ENCODE measurements at regions not wholly inside any gene's neighbourhood (a gene's known extent, or its start where the extent isn't known, plus 50 kb on each side); places are given as distances from the start of the nearest gene placed in this dataset.

DNA sequence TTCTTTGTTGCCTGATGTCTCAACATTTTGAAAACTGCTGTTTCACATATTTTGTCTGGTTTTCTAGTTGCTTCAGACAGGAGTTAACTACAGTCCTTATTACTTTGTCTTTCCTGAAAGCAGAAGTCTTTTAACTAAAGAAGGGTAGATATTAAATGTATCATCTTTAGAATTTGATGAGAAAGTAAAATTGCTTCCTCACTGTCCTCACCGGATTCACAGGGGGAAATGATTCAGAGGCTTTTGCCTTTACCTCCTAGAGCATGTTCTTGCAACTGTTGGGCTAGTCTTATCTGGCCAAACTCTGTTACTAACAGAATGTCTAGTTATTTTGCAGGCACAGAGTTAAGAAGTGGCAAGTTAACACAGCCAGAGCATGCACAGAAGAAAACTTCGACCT is 107.2 kb upstream of the VAV3 start:
- intact Hi-C loops (cut with micrococcal nuclease) (no loop called here), in situ Hi-C loops (cut with MboI; ENCODE audit: low sequenced_read_pairs) (no loop called here), dilution Hi-C loops (cut with HindIII; ENCODE audit: low sequenced_read_pairs, unreplicated experiment) (no loop called here)
- Histone ChIP-seq H3K9me3 (ENCODE audit: control insufficient read depth, insufficient read depth, low read length) (no peaks in the 10 kb centered on the region), H3K18ac (ENCODE audit: low read depth, low read length) (no peak overlapping the region), H3K14ac (replicated peaks; ENCODE audit: low read depth, low read length) (no peak overlapping the region), H3K9ac (ENCODE audit: low read depth, low read length) (no peak overlapping the region), H2BK120ac (ENCODE audit: low read depth, low read length) (no peak overlapping the region), H3K4me1 (ENCODE audit: control insufficient read depth, insufficient read depth, low read length) (no peaks in the 10 kb centered on the region), H2BK20ac (ENCODE audit: low read depth, low read length) (no peak overlapping the region), H2AK9ac (replicated peaks; ENCODE audit: low read depth, low read length, poor library complexity) (no peak overlapping the region), H4K8ac (ENCODE audit: low read depth in 2 of 2, low read length in 2 of 2) (no peak overlapping the region), H3K79me1 (ENCODE audit: low read depth in 1 of 2, low read length in 2 of 2) (no peaks in the 10 kb centered on the region), H2BK15ac (ENCODE audit: low read depth, low read length) (no peak overlapping the region), H3K9me1 (ENCODE audit: insufficient read depth, low read length) (no peaks in the 10 kb centered on the region), H3K4me2 (ENCODE audit: low read depth, low read length) (no peak overlapping the region), H3K23ac (ENCODE audit: low read depth, low read length) (no peak overlapping the region), H2AK5ac (ENCODE audit: low read depth, low read length) (no peak overlapping the region), H4K5ac (ENCODE audit: low read depth, low read length) (no peak overlapping the region), H2BK5ac (ENCODE audit: low read depth, low read length, poor library complexity, severe bottlenecking) (no peak overlapping the region), H3K27ac (ENCODE audit: insufficient read depth, low read length) (no peak overlapping the region), H2AFZ (replicated peaks; ENCODE audit: low read length, poor library complexity) (no peak overlapping the region), H4K20me1 (ENCODE audit: insufficient read depth, low read length) (no peaks in the 10 kb centered on the region), H3K27me3 (ENCODE audit: control insufficient read depth, insufficient read depth, low read length) (no peaks in the 10 kb centered on the region), H3K56ac (ENCODE audit: extremely low read depth, insufficient read depth, low read length) (no peak overlapping the region), H4K91ac (ENCODE audit: insufficient read depth, low read depth, low read length) (no peak overlapping the region), H3K36me3 (ENCODE audit: control insufficient read depth, insufficient read depth, low read length) (no peaks in the 10 kb centered on the region), H3K4me3 (ENCODE audit: insufficient read depth, low read depth, low read length) (no peak overlapping the region), H3K4ac (ENCODE audit: low read depth, low read length) (no peak overlapping the region)
- POLR2A ChIA-PET (ENCODE audit: unreplicated experiment) = no interaction called here
- no peak for ATAC-seq (ENCODE audit: low read depth)
- no TSS peak for BruUV-seq (replicated peaks)
- no peak for DNase-seq
- TF ChIP-seq, protein P1, sequence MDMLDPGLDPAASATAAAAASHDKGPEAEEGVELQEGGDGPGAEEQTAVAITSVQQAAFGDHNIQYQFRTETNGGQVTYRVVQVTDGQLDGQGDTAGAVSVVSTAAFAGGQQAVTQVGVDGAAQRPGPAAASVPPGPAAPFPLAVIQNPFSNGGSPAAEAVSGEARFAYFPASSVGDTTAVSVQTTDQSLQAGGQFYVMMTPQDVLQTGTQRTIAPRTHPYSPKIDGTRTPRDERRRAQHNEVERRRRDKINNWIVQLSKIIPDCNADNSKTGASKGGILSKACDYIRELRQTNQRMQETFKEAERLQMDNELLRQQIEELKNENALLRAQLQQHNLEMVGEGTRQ (IDR thresholded peaks at IDR 0.05; ENCODE audit: low read depth, low read length) = no peak
- TF ChIP-seq MXI1 (IDR thresholded peaks at IDR 0.05; ENCODE audit: borderline replicate concordance, low read depth, low read length) = no peak
- TF ChIP-seq MAFK (IDR thresholded peaks at IDR 0.05; ENCODE audit: low read depth, low read length) = no peak
- TF ChIP-seq RAD21 (IDR thresholded peaks at IDR 0.05; ENCODE audit: low read length) = no peak
- TF ChIP-seq NFE2L2 (IDR thresholded peaks at IDR 0.05; ENCODE audit: low read depth, low read length) = no peak
- TF ChIP-seq CHD1 (IDR thresholded peaks at IDR 0.05; ENCODE audit: low read depth, low read length) = no peak
- TF ChIP-seq RFX5 (IDR thresholded peaks at IDR 0.05; ENCODE audit: low read depth, low read length) = no peak
- TF ChIP-seq SMC3 (IDR thresholded peaks at IDR 0.05; ENCODE audit: low read depth, low read length) = no peak
- TF ChIP-seq, protein P2, sequence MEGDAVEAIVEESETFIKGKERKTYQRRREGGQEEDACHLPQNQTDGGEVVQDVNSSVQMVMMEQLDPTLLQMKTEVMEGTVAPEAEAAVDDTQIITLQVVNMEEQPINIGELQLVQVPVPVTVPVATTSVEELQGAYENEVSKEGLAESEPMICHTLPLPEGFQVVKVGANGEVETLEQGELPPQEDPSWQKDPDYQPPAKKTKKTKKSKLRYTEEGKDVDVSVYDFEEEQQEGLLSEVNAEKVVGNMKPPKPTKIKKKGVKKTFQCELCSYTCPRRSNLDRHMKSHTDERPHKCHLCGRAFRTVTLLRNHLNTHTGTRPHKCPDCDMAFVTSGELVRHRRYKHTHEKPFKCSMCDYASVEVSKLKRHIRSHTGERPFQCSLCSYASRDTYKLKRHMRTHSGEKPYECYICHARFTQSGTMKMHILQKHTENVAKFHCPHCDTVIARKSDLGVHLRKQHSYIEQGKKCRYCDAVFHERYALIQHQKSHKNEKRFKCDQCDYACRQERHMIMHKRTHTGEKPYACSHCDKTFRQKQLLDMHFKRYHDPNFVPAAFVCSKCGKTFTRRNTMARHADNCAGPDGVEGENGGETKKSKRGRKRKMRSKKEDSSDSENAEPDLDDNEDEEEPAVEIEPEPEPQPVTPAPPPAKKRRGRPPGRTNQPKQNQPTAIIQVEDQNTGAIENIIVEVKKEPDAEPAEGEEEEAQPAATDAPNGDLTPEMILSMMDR (conservative IDR thresholded peaks at IDR 0.05; ENCODE audit: low read depth, low read length) = no peak
- TF ChIP-seq POLR2A (IDR thresholded peaks at IDR 0.05; ENCODE audit: low read depth, low read length) = no peak
- no peak for TF ChIP-seq CEBPB (IDR thresholded peaks at IDR 0.05; ENCODE audit: low read depth, low read length)
- TF ChIP-seq FOS (IDR thresholded peaks at IDR 0.05; ENCODE audit: low read depth, low read length) = no peak
- TF ChIP-seq RCOR1 (IDR thresholded peaks at IDR 0.05; ENCODE audit: insufficient replicate concordance, low read length) = no peak
- TF ChIP-seq, protein P3, sequence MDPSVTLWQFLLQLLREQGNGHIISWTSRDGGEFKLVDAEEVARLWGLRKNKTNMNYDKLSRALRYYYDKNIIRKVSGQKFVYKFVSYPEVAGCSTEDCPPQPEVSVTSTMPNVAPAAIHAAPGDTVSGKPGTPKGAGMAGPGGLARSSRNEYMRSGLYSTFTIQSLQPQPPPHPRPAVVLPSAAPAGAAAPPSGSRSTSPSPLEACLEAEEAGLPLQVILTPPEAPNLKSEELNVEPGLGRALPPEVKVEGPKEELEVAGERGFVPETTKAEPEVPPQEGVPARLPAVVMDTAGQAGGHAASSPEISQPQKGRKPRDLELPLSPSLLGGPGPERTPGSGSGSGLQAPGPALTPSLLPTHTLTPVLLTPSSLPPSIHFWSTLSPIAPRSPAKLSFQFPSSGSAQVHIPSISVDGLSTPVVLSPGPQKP (IDR thresholded peaks at IDR 0.05; ENCODE audit: borderline replicate concordance, low read depth, low read length) = no peak
- no CpG with 5 or more reads among the region's 2 CpGs for WGBS, 2 experiments (ENCODE audit: extremely low coverage in 2 of 2, insufficient read length in 1 of 2)
- CTCF ChIA-PET = no interaction called here
